Prostate gland (tissue), 2 donors: ENCODE measurements at regions not wholly inside any gene's neighbourhood (a gene's known extent, or its start where the extent isn't known, plus 50 kb on each side); places are given as distances from the start of the nearest gene placed in this dataset.

ENCODE experiments used
- DNase-seq: peaks from one replicate; pipeline ENCODE4 v3.0.0-alpha.2; 2019; ENCODE audit warnings: low spot score
- H3K27ac ChIP-seq, 2 donors: fragments of 200-600 bp; sonication (generic); 2 replicates each; pipeline ENCODE4 v1.5.1; 2017 to 2019
- H3K27me3 ChIP-seq: fragments of 200-600 bp; sonication (generic); replicated peaks from 2 replicates; pipeline ENCODE4 v1.5.1; 2019; ENCODE audit not compliant: insufficient read depth
- H3K36me3 ChIP-seq, 2 donors: fragments of 200-600 bp; sonication (generic); 1 replicate in 1 of 2; 2 replicates in 1 of 2; pipeline versions ENCODE4 v1.5.1 to v1.8.1; 2017 to 2019
- H3K4me1 ChIP-seq: fragments of 200-600 bp; sonication (generic); replicated peaks from 2 replicates; pipeline ENCODE4 v1.5.1; 2019
- H3K4me3 ChIP-seq, 2 donors: fragments of 200-600 bp; sonication (generic); 2 replicates each; pipeline ENCODE4 v1.5.1; 2017 to 2019
- H3K9me3 ChIP-seq: fragments of 200-600 bp; sonication (generic); 2 replicates; pipeline ENCODE4 v1.5.1; 2017
- CTCF ChIP-seq, 4 experiments: fragments of 200-600 bp in 2 of 4; fragments of 450-650 bp in 2 of 4; sonication (generic) in 2 of 4; IDR thresholded peaks; 1 replicate in 3 of 4; 2 replicates in 1 of 4; pipeline ENCODE4 v1.5.1; 2016 to 2019; ENCODE audit warnings: antibody characterized with exemption in 4 of 4, mild to moderate bottlenecking in 2 of 4, moderate library complexity in 2 of 4
- POLR2A ChIP-seq: fragments of 450-650 bp; IDR thresholded peaks from one replicate; pipeline ENCODE4 v1.6.1; 2016; ENCODE audit warnings: antibody characterized with exemption, mild to moderate bottlenecking
- POLR2AphosphoS5 ChIP-seq: sonication (generic); formaldehyde crosslinking; IDR thresholded peaks from one replicate; pipeline ENCODE4 v1.6.1; 2017; ENCODE audit warnings: antibody characterized with exemption
- WGBS: methylation state at CpG from one replicate; pipeline ENCODE4 v1.1.5; 2018; 5-methylcytosine and 5-hydroxymethylcytosine counted together
- intact Hi-C: fragments of 100-400 bp; cut with DNase I; formaldehyde crosslinking; loops from one replicate; pipeline ENCODE4 v1.14.2; 2022

DNA sequence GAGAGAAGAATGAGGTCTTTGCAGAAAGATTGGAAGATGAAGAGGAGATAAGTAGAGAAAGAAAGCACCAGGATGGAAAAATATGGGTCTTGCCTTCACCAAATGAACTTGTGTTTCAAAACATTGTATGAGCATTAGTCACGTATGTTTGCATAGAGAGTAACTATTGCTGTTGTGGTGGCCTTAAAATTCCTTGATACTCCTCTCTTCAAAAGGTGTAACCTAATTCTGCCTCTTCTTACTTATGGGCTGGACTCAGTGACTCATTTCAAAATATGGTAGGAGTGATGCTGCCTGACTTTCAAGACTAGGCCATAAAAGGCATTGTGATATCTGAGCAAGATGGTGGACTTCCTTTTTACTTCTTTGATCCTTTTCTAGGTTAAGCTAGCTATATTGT is 228.7 kb upstream of the ZNF385D start:
- no peak for DNase-seq
- intact Hi-C loops, result no loop called here
- no peak for TF ChIP-seq POLR2AphosphoS5
- TF ChIP-seq CTCF (IDR thresholded peaks at IDR 0.05), result no peak
- no peak for TF ChIP-seq POLR2A
- Histone ChIP-seq H3K36me3 (no peaks in the 10 kb centered on the region), H3K9me3 (no peaks in the 10 kb centered on the region), H3K27me3 (no peaks in the 10 kb centered on the region), H3K27ac (no peak overlapping the region), H3K4me3 (no peak overlapping the region), H3K4me1 (no peaks in the 10 kb centered on the region)
- 93% methylated on average over 1 of the region's 1 CpG for WGBS

DNA sequence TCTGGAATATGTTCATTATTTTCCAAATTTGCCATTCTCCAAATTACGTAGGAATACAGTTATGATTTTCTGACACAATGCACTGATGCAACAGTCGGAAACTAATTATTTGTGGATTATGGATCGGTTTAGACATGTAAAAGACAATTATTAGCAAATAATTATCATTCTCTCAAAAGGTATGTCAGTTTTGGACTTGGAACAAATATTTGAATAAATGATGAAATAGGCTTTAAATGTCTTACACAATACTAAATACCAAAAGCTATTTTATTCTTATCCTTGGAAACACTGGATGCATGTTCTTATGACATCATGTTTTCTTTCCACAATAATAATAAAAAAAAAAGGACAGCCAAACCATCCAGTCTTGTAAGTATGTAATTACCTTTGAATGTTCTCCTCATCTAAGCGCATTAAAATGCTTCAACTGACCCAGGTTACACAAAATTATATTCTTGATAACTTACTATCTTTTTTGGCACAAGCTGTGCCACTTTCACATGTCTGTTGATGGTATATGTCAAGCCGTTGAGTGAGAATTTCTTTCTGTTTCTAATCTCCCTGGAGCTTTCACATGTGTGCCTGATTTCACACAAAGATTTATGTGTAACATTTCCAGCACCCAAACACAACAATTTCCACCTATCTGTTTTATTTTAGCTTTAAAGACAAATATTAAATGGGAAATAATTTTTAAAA is 238.5 kb upstream of the ZNF385D start:
- Histone ChIP-seq H3K27ac (no peak overlapping the region), H3K9me3 (no peaks in the 10 kb centered on the region), H3K4me3 (no peak overlapping the region), H3K27me3 (no peaks in the 10 kb centered on the region), H3K4me1 (no peaks in the 10 kb centered on the region), H3K36me3 (no peaks in the 10 kb centered on the region)
- TF ChIP-seq CTCF (IDR thresholded peaks at IDR 0.05), result no peak
- no peak for TF ChIP-seq POLR2AphosphoS5
- no peak for TF ChIP-seq POLR2A
- DNase-seq, result no peak
- intact Hi-C loops, result no loop called here
- 77% methylated on average over 5 of the region's 5 CpGs for WGBS

DNA sequence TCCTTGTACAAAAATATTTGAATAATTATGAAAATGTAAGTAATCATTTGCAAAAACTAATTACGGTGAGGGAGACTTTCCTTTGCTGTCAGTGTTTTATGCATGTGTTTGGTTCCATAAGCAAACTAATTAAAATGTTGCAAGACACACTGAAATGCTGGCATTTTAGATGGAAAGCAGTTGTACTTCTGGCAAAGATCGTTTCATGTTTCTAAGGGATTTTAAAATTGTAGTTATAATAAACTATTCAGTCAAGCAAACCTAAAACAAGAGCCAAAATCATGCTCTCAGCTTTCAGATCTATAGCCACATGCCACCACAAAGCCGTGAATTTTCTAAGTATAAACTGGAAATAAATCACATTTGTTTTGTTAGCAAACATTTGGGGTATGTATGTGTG is 240.1 kb upstream of the ZNF385D start:
- WGBS, result 61% methylated on average over 3 of the region's 3 CpGs
- intact Hi-C loops, result no loop called here
- DNase-seq, result no peak
- no peaks in the 10 kb centered on the region for H3K36me3 ChIP-seq
- H3K4me3 ChIP-seq, result no peak overlapping the region
- H3K4me1 ChIP-seq, result no peaks in the 10 kb centered on the region
- no peaks in the 10 kb centered on the region for H3K27me3 ChIP-seq
- no peak overlapping the region for H3K27ac ChIP-seq
- TF ChIP-seq CTCF (IDR thresholded peaks at IDR 0.05), result no peak
- no peak for TF ChIP-seq POLR2A
- TF ChIP-seq POLR2AphosphoS5, result no peak
- H3K9me3 ChIP-seq, result no peaks in the 10 kb centered on the region

- intact Hi-C loops, result no loop called here
- Histone ChIP-seq H3K9me3 (no peaks in the 10 kb centered on the region), H3K27ac (no peak overlapping the region), H3K4me3 (no peak overlapping the region), H3K36me3 (no peaks in the 10 kb centered on the region), H3K4me1 (no peaks in the 10 kb centered on the region), H3K27me3 (no peaks in the 10 kb centered on the region)
- WGBS, result 57% methylated on average over 2 of the region's 2 CpGs
- no peak for DNase-seq
- no peak for TF ChIP-seq CTCF (IDR thresholded peaks at IDR 0.05)
- TF ChIP-seq POLR2AphosphoS5, result no peak
- no peak for TF ChIP-seq POLR2A
Measured at GRCh38 chr3:21995079-21995607, 244.1 kb upstream of the ZNF385D start.

GRCh38 chr3:22007368-22007767 is 256.4 kb upstream of the ZNF385D start:
- Histone ChIP-seq H3K27ac (no peak overlapping the region), H3K4me3 (no peak overlapping the region), H3K9me3 (no peaks in the 10 kb centered on the region), H3K4me1 (no peaks in the 10 kb centered on the region), H3K27me3 (no peaks in the 10 kb centered on the region), H3K36me3 (no peaks in the 10 kb centered on the region)
- TF ChIP-seq POLR2AphosphoS5, result no peak
- no peak for TF ChIP-seq POLR2A
- no peak for TF ChIP-seq CTCF (IDR thresholded peaks at IDR 0.05)
- 82% methylated on average over 2 of the region's 2 CpGs for WGBS
- DNase-seq, result no peak
- intact Hi-C loops, result no loop called here
